ENCODE measurements at regions not wholly inside any gene's neighbourhood (a gene's known extent, or its start where the extent isn't known, plus 50 kb on each side); places are given as distances from the start of the nearest gene placed in this dataset.
"Not testable (repeated sequence)": the region's sequence is repeated elsewhere in the genome, so short reads cannot be mapped to it uniquely, and the experiment has no call there.

- H3K36me3 ChIP-seq (ENCODE audit: low read depth), result no peaks in the 10 kb centered on the region
- H3F3A ChIP-seq (ENCODE audit: insufficient read depth), result peaks cover 19% of the 10 kb centered on the region
- H4K20me1 ChIP-seq (ENCODE audit: insufficient read depth), result no peaks in the 10 kb centered on the region
- no peak overlapping the region for H3K4me3 ChIP-seq
- H2AFZ ChIP-seq, result no peak overlapping the region
- H3K27ac ChIP-seq, result peak overlapping the region; percentile 44; the same call in 1 of the 2 replicates
- H3K27me3 ChIP-seq (replicated peaks; ENCODE audit: insufficient read depth), result no peaks in the 10 kb centered on the region
- no peak overlapping the region for H3K9ac ChIP-seq
- TF ChIP-seq EZH2phosphoT487 (IDR thresholded peaks at IDR 0.05; ENCODE audit: insufficient read depth, low read depth) (no peak), EZH2 (IDR thresholded peaks at IDR 0.05; ENCODE audit: insufficient read depth, poor library complexity, severe bottlenecking) (no peak)
- WGBS, 2 experiments (ENCODE audit: low coverage in 1 of 2, low lambda C conversion rate in 2 of 2, missing lambda C conversion rate in 2 of 2), result 36 to 37% methylated on average over 8 of the region's 8 CpGs
- H3K4me1 ChIP-seq (ENCODE audit: insufficient read depth), result peaks cover 14% of the 10 kb centered on the region
- peak; percentile 71 for DNase-seq
- in situ Hi-C loops (cut with MboI), result loop anchor here (10.0 kb wide), 1 partner anchor 95 kb away; no protein-coding TSS in a partner anchor
- no peaks in the 10 kb centered on the region for H3K9me2 ChIP-seq (ENCODE audit: insufficient read depth)
- no peaks in the 10 kb centered on the region for H3K79me2 ChIP-seq (ENCODE audit: insufficient read depth)
- no peaks in the 10 kb centered on the region for H3K9me3 ChIP-seq (ENCODE audit: low read depth)
- peak overlapping the region; percentile 0 for H3K4me2 ChIP-seq (ENCODE audit: unreplicated experiment)
Observed at GRCh38 chr12:123049398-123050240, 69.1 kb downstream of the ARL6IP4 start.

DNA sequence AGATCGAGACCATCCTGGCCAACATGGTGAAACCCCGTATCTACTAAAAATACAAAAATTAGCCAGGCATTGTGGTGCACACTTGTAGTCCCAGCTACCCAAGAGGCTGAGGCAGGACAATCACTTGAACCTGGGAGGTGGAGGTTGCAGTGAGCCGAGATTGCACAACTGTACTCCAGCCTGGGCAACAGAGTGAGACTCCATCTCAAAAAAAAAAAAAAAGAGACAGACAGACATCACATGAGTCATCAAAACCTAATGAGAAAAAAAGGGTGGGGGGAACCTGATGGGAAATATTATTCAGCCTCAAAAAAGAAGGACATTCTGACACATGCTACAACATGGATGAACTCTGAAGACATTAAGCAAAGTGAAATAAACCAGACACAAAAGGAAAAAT, 67.4 kb downstream of the ARL6IP4 start:
- 91 to 97% methylated on average over 3 of the region's 3 CpGs for WGBS, 2 experiments (ENCODE audit: low coverage in 1 of 2, low lambda C conversion rate in 2 of 2, missing lambda C conversion rate in 2 of 2)
- in situ Hi-C loops (cut with MboI), result loop anchor here (10.0 kb wide), 1 partner anchor 97 kb away; no protein-coding TSS in a partner anchor

DNA sequence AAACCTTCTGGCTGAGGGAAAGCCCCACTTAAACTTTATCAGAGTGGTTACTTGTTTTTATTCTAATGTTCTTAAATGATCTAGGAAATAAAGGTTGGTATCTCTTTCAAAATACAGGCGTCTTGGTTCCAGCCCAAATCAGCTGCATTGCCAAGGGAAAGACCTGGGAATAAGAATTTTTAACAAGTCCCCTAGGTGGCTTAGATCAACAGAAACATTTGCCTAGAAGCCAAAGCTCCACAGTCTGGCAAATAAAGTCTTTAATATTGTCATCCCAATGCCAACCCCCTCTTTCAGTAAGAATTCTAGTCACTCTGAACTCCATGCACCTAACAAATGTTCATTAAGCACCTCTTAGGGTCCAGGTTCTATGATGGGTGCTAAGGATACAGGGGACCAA, 66.8 kb downstream of the ARL6IP4 start:
- no peaks in the 10 kb centered on the region for H3K9me3 ChIP-seq (ENCODE audit: low read depth)
- H3K27ac ChIP-seq, result no peak overlapping the region
- H3K4me3 ChIP-seq, result no peak overlapping the region
- 100% methylated on average over 1 of the region's 1 CpG for WGBS, 2 experiments (ENCODE audit: low coverage in 1 of 2, low lambda C conversion rate in 2 of 2, missing lambda C conversion rate in 2 of 2)
- H3K9ac ChIP-seq, result no peak overlapping the region
- in situ Hi-C loops (cut with MboI), result loop anchor here (10.0 kb wide), 1 partner anchor 98 kb away; no protein-coding TSS in a partner anchor
- no peaks in the 10 kb centered on the region for H3K9me2 ChIP-seq (ENCODE audit: insufficient read depth)
- no peak overlapping the region for H3K4me2 ChIP-seq (ENCODE audit: unreplicated experiment)
- no peaks in the 10 kb centered on the region for H3K79me2 ChIP-seq (ENCODE audit: insufficient read depth)
- H4K20me1 ChIP-seq (ENCODE audit: insufficient read depth), result no peaks in the 10 kb centered on the region
- H3K36me3 ChIP-seq (ENCODE audit: low read depth), result no peaks in the 10 kb centered on the region
- TF ChIP-seq EZH2phosphoT487 (IDR thresholded peaks at IDR 0.05; ENCODE audit: insufficient read depth, low read depth), result no peak
- TF ChIP-seq EZH2 (IDR thresholded peaks at IDR 0.05; ENCODE audit: insufficient read depth, poor library complexity, severe bottlenecking), result no peak
- H3K27me3 ChIP-seq (replicated peaks; ENCODE audit: insufficient read depth), result no peaks in the 10 kb centered on the region
- H2AFZ ChIP-seq, result no peak overlapping the region
- H3F3A ChIP-seq (ENCODE audit: insufficient read depth), result peaks cover 19% of the 10 kb centered on the region
- no peak for DNase-seq
- H3K4me1 ChIP-seq (ENCODE audit: insufficient read depth), result peaks cover 20% of the 10 kb centered on the region

More for the DNA sequence above, 67.4 kb downstream of the ARL6IP4 start:
- H2AFZ ChIP-seq; DNase-seq; H3K79me2 ChIP-seq (ENCODE audit: insufficient read depth); H3K4me2 ChIP-seq (ENCODE audit: unreplicated experiment); H3K9me3 ChIP-seq (ENCODE audit: low read depth); H3K27me3 ChIP-seq (replicated peaks; ENCODE audit: insufficient read depth); H3K9me2 ChIP-seq (ENCODE audit: insufficient read depth); H3K36me3 ChIP-seq (ENCODE audit: low read depth); H3K27ac ChIP-seq; H4K20me1 ChIP-seq (ENCODE audit: insufficient read depth); H3K4me3 ChIP-seq; H3K9ac ChIP-seq: not testable (repeated sequence)
- H3K4me1 ChIP-seq (ENCODE audit: insufficient read depth), result peaks cover 20% of the 10 kb centered on the region
- H3F3A ChIP-seq (ENCODE audit: insufficient read depth), result peaks cover 19% of the 10 kb centered on the region

DNA sequence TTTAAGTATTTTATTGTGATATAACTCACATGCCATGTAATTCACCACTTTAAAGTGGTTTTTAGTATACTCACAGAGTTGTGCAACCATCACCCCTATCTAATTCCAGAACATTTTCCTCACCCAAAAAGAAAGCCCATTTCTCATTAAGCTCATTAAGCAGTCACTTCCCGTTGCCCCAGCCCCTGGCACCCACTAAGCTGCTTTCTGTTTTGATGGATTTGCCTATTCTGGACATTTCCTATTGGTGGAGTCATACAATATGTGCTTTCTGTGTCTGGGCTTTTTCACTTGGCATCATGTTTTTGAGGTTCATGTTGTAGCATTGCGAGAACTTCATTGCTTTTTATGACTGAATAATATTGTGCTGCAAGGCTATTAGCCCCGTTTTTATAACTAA, 66.0 kb downstream of the ARL6IP4 start:
- no peak for TF ChIP-seq EZH2phosphoT487 (IDR thresholded peaks at IDR 0.05; ENCODE audit: insufficient read depth, low read depth)
- no peak for TF ChIP-seq EZH2 (IDR thresholded peaks at IDR 0.05; ENCODE audit: insufficient read depth, poor library complexity, severe bottlenecking)
- Histone ChIP-seq H4K20me1 (ENCODE audit: insufficient read depth) (no peaks in the 10 kb centered on the region), H3K79me2 (ENCODE audit: insufficient read depth) (no peaks in the 10 kb centered on the region), H3K4me2 (ENCODE audit: unreplicated experiment) (no peak overlapping the region), H3K4me3 (no peak overlapping the region), H3K4me1 (ENCODE audit: insufficient read depth) (peaks cover 20% of the 10 kb centered on the region), H3K27me3 (replicated peaks; ENCODE audit: insufficient read depth) (no peaks in the 10 kb centered on the region), H2AFZ (no peak overlapping the region), H3K9me3 (ENCODE audit: low read depth) (no peaks in the 10 kb centered on the region), H3K27ac (no peak overlapping the region), H3F3A (ENCODE audit: insufficient read depth) (peaks cover 19% of the 10 kb centered on the region), H3K9me2 (ENCODE audit: insufficient read depth) (no peaks in the 10 kb centered on the region), H3K9ac (no peak overlapping the region), H3K36me3 (ENCODE audit: low read depth) (no peaks in the 10 kb centered on the region)
- no peak for DNase-seq
- in situ Hi-C loops (cut with MboI), result loop anchor here (10.0 kb wide), 1 partner anchor 98 kb away; no protein-coding TSS in a partner anchor
- 73 to 79% methylated on average over 3 of the region's 3 CpGs for WGBS, 2 experiments (ENCODE audit: low coverage in 1 of 2, low lambda C conversion rate in 2 of 2, missing lambda C conversion rate in 2 of 2)

Measured in GM23248 (cell line).